ENCODE measurements at regions not wholly inside any gene's neighbourhood (a gene's known extent, or its start where the extent isn't known, plus 50 kb on each side); places are given as distances from the start of the nearest gene placed in this dataset.

- no peaks in the 10 kb centered on the region for H3K27me3 ChIP-seq
- no peak for ATAC-seq
- WGBS (ENCODE audit: insufficient coverage, low coverage, low lambda C conversion rate, missing lambda C conversion rate): 87% methylated on average over 5 of the region's 5 CpGs
- no peak overlapping the region for H3K4me3 ChIP-seq
- peaks cover 0 to 5% (median 0%) of the 10 kb centered on the region in 4 donors for H3K4me1 ChIP-seq
- intact Hi-C loops (cut with DNase I): no loop called here
- no peak overlapping the region for H3K27ac ChIP-seq
- TF ChIP-seq POLR2A (IDR thresholded peaks at IDR 0.05): no peak
- no peak for TF ChIP-seq CTCF (IDR thresholded peaks at IDR 0.05)
- H3K36me3 ChIP-seq: no peaks in the 10 kb centered on the region
- no peaks in the 10 kb centered on the region for H3K9me3 ChIP-seq
- DNase-seq: no peak
Measured at GRCh38 chr4:11614426-11614825, 185.7 kb upstream of the HS3ST1 start.

- Histone ChIP-seq H3K27ac (no peak overlapping the region), H3K36me3 (no peaks in the 10 kb centered on the region), H3K9me3 (no peaks in the 10 kb centered on the region), H3K4me1 (no peaks in the 10 kb centered on the region), H3K27me3 (no peaks in the 10 kb centered on the region), H3K4me3 (no peak overlapping the region)
- intact Hi-C loops (cut with DNase I): no loop called here
- TF ChIP-seq CTCF (IDR thresholded peaks at IDR 0.05) (no peak), POLR2A (IDR thresholded peaks at IDR 0.05) (no peak)
- ATAC-seq (no peak), DNase-seq (no peak)
Measured at GRCh38 chr4:11611868-11612267, 183.2 kb upstream of the HS3ST1 start.

- DNase-seq (no peak), ATAC-seq (no peak)
- Histone ChIP-seq H3K9me3 (no peaks in the 10 kb centered on the region), H3K4me1 (no peaks in the 10 kb centered on the region), H3K27ac (no peak overlapping the region), H3K4me3 (no peak overlapping the region), H3K27me3 (no peaks in the 10 kb centered on the region), H3K36me3 (no peaks in the 10 kb centered on the region)
- WGBS (ENCODE audit: insufficient coverage, low coverage, low lambda C conversion rate, missing lambda C conversion rate): 70% methylated on average over 2 of the region's 2 CpGs
- intact Hi-C loops (cut with DNase I): no loop called here
- TF ChIP-seq CTCF (IDR thresholded peaks at IDR 0.05) (no peak), POLR2A (IDR thresholded peaks at IDR 0.05) (no peak)
Measured at GRCh38 chr4:11609751-11610150, 181.1 kb upstream of the HS3ST1 start.

GRCh38 chr4:11608992-11609391, 180.3 kb upstream of the HS3ST1 start:
- no peaks in the 10 kb centered on the region for H3K36me3 ChIP-seq
- no peak for ATAC-seq
- no peak overlapping the region for H3K27ac ChIP-seq
- no peak for DNase-seq
- TF ChIP-seq CTCF (IDR thresholded peaks at IDR 0.05): no peak
- TF ChIP-seq POLR2A (IDR thresholded peaks at IDR 0.05): no peak
- no peak overlapping the region for H3K4me3 ChIP-seq
- H3K4me1 ChIP-seq: no peaks in the 10 kb centered on the region
- H3K27me3 ChIP-seq: no peaks in the 10 kb centered on the region
- intact Hi-C loops (cut with DNase I): no loop called here
- H3K9me3 ChIP-seq: no peaks in the 10 kb centered on the region

GRCh38 chr4:11606078-11606477, 177.4 kb upstream of the HS3ST1 start:
- WGBS (ENCODE audit: insufficient coverage, low coverage, low lambda C conversion rate, missing lambda C conversion rate): 31% methylated on average over 1 of the region's 1 CpG

More at GRCh38 chr4:11606078-11606477, 177.4 kb upstream of the HS3ST1 start:
- Histone ChIP-seq H3K4me3 (no peak overlapping the region), H3K9me3 (no peaks in the 10 kb centered on the region), H3K36me3 (no peaks in the 10 kb centered on the region), H3K27me3 (no peaks in the 10 kb centered on the region), H3K27ac (no peak overlapping the region), H3K4me1 (no peaks in the 10 kb centered on the region)
- TF ChIP-seq CTCF (IDR thresholded peaks at IDR 0.05) (no peak), POLR2A (IDR thresholded peaks at IDR 0.05) (no peak)
- intact Hi-C loops (cut with DNase I): no loop called here
- DNase-seq (no peak), ATAC-seq (no peak)

All from right lobe of liver (tissue), 6 donors.